ENCODE measurements at regions not wholly inside any gene's neighbourhood (a gene's known extent, or its start where the extent isn't known, plus 50 kb on each side); places are given as distances from the start of the nearest gene placed in this dataset.

DNA sequence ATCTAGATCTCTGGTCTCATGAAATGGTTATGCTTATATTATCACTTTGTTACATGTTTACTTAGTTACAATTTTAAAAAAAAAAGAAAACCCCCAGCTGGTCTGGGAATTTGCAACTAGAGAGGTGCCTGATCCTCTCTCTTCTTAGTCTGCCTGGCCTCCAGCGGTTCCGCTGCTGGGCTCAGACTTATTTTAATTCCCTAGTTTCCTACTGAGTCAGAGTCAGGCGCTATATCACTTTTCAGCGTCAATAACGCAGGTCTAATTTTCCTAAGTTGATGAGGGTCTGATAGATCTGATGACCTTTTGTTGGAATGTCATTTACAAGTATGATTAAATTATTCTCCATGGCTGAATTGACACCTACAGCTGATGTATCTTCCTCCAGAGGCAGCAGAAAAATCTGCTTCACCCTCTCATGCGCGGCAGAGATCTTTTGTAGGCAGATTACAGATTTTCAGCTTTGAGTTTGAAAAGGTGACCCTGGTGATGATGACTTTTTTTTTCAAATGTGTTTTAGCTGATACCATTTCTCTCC, 391.0 kb downstream of the CBLN4 start:
- TF ChIP-seq, protein P1, sequence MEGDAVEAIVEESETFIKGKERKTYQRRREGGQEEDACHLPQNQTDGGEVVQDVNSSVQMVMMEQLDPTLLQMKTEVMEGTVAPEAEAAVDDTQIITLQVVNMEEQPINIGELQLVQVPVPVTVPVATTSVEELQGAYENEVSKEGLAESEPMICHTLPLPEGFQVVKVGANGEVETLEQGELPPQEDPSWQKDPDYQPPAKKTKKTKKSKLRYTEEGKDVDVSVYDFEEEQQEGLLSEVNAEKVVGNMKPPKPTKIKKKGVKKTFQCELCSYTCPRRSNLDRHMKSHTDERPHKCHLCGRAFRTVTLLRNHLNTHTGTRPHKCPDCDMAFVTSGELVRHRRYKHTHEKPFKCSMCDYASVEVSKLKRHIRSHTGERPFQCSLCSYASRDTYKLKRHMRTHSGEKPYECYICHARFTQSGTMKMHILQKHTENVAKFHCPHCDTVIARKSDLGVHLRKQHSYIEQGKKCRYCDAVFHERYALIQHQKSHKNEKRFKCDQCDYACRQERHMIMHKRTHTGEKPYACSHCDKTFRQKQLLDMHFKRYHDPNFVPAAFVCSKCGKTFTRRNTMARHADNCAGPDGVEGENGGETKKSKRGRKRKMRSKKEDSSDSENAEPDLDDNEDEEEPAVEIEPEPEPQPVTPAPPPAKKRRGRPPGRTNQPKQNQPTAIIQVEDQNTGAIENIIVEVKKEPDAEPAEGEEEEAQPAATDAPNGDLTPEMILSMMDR (IDR thresholded peaks at IDR 0.05; ENCODE audit: poor library complexity) = no peak
- no peak for TF ChIP-seq EZH2 (IDR thresholded peaks at IDR 0.05; ENCODE audit: borderline replicate concordance)
- no peak for TF ChIP-seq EZH2phosphoT487 (IDR thresholded peaks at IDR 0.05; ENCODE audit: low read depth, severe bottlenecking, unreplicated experiment)
- no peak for DNase-seq (ENCODE audit: low spot score)
- no peak overlapping the region for H2AFZ ChIP-seq
- H3K9me2 ChIP-seq (replicated peaks; ENCODE audit: insufficient read depth) = no peaks in the 10 kb centered on the region
- no peak overlapping the region for H3K4me2 ChIP-seq
- 70% methylated on average over 7 of the region's 7 CpGs for WGBS (ENCODE audit: low lambda C conversion rate, missing lambda C conversion rate)
- no peaks in the 10 kb centered on the region for H3K9me3 ChIP-seq (ENCODE audit: low read depth)
- no peaks in the 10 kb centered on the region for H3K4me1 ChIP-seq (ENCODE audit: insufficient read depth)
- H3K27me3 ChIP-seq = no peaks in the 10 kb centered on the region
- no peak overlapping the region for H3K4me3 ChIP-seq
- no peak overlapping the region for H3K27ac ChIP-seq
- no peaks in the 10 kb centered on the region for H4K20me1 ChIP-seq (ENCODE audit: insufficient read depth, poor library complexity, severe bottlenecking)
- H3K36me3 ChIP-seq (replicated peaks; ENCODE audit: insufficient read depth, low read depth) = no peaks in the 10 kb centered on the region
- H3K79me2 ChIP-seq = no peaks in the 10 kb centered on the region

- H3K27ac ChIP-seq = no peak overlapping the region
- no peak overlapping the region for H3K4me2 ChIP-seq
Observed at GRCh38 chr20:55610756-55611155, 394.6 kb downstream of the CBLN4 start.

DNA sequence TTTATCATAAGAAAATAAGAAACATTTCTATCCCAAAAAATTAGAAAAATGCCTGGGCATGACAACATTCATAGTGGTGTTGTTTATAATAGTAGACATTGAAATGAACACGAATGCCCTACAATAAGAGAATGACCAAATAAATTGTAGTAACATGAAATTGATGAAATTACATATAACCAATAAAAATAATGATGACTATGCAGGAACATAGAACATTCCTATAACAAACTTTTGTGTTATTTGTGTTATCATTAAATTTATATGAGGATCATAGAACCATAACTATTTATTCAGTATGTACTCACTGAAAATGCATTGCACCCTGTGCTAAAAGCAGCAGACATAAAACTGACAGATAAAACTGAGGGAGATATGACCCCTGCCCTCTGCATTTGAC, 399.7 kb downstream of the CBLN4 start:
- H3K27me3 ChIP-seq = no peaks in the 10 kb centered on the region
- no peaks in the 10 kb centered on the region for H3K4me1 ChIP-seq (ENCODE audit: insufficient read depth)
- no peak overlapping the region for H3K27ac ChIP-seq
- TF ChIP-seq, protein P1 (IDR thresholded peaks at IDR 0.05; ENCODE audit: poor library complexity) = no peak
- TF ChIP-seq EZH2phosphoT487 (IDR thresholded peaks at IDR 0.05; ENCODE audit: low read depth, severe bottlenecking, unreplicated experiment) = no peak
- TF ChIP-seq EZH2 (IDR thresholded peaks at IDR 0.05; ENCODE audit: borderline replicate concordance) = no peak
- no peaks in the 10 kb centered on the region for H3K9me3 ChIP-seq (ENCODE audit: low read depth)
- H3K36me3 ChIP-seq (replicated peaks; ENCODE audit: insufficient read depth, low read depth) = no peaks in the 10 kb centered on the region
- H3K4me3 ChIP-seq = no peak overlapping the region
- H4K20me1 ChIP-seq (ENCODE audit: insufficient read depth, poor library complexity, severe bottlenecking) = no peaks in the 10 kb centered on the region
- H3K79me2 ChIP-seq = no peaks in the 10 kb centered on the region
- H3K4me2 ChIP-seq = no peak overlapping the region
- 92% methylated on average over 1 of the region's 1 CpG for WGBS (ENCODE audit: low lambda C conversion rate, missing lambda C conversion rate)
- DNase-seq (ENCODE audit: low spot score) = no peak
- no peaks in the 10 kb centered on the region for H3K9me2 ChIP-seq (replicated peaks; ENCODE audit: insufficient read depth)
- H2AFZ ChIP-seq = no peak overlapping the region

More at GRCh38 chr20:55610756-55611155, 394.6 kb downstream of the CBLN4 start:
- no peaks in the 10 kb centered on the region for H3K4me1 ChIP-seq (ENCODE audit: insufficient read depth)
- no peaks in the 10 kb centered on the region for H3K27me3 ChIP-seq
- H3K36me3 ChIP-seq (replicated peaks; ENCODE audit: insufficient read depth, low read depth) = no peaks in the 10 kb centered on the region
- no peak for DNase-seq (ENCODE audit: low spot score)
- no peaks in the 10 kb centered on the region for H3K9me2 ChIP-seq (replicated peaks; ENCODE audit: insufficient read depth)
- H3K79me2 ChIP-seq = no peaks in the 10 kb centered on the region
- 58% methylated on average over 4 of the region's 4 CpGs for WGBS (ENCODE audit: low lambda C conversion rate, missing lambda C conversion rate)
- H3K9me3 ChIP-seq (ENCODE audit: low read depth) = no peaks in the 10 kb centered on the region
- H4K20me1 ChIP-seq (ENCODE audit: insufficient read depth, poor library complexity, severe bottlenecking) = no peaks in the 10 kb centered on the region
- H2AFZ ChIP-seq = no peak overlapping the region
- no peak overlapping the region for H3K4me3 ChIP-seq
- TF ChIP-seq, protein P1 (IDR thresholded peaks at IDR 0.05; ENCODE audit: poor library complexity) = no peak
- TF ChIP-seq EZH2phosphoT487 (IDR thresholded peaks at IDR 0.05; ENCODE audit: low read depth, severe bottlenecking, unreplicated experiment) (no peak), EZH2 (IDR thresholded peaks at IDR 0.05; ENCODE audit: borderline replicate concordance) (no peak)
